MM.1S (cell line): ENCODE measurements at regions not wholly inside any gene's neighbourhood (a gene's known extent, or its start where the extent isn't known, plus 50 kb on each side); places are given as distances from the start of the nearest gene placed in this dataset.

Experiments
- EZH2 ChIP-seq: fragments of 300-600 bp; sonication (generic); optimal IDR thresholded peaks from 2 replicates; pipeline ENCODE3; 2017; ENCODE audit warnings: low read depth, mild to moderate bottlenecking, antibody characterized with exemption, low read length, mixed read lengths
- TF ChIP-seq, protein P1 (sequence below): fragments of 300-600 bp; sonication (generic); IDR thresholded peaks from 2 replicates; pipeline ENCODE4 v1.5.1; 2016; ENCODE audit warnings: antibody characterized with exemption, low read length, mixed read lengths

DNA sequence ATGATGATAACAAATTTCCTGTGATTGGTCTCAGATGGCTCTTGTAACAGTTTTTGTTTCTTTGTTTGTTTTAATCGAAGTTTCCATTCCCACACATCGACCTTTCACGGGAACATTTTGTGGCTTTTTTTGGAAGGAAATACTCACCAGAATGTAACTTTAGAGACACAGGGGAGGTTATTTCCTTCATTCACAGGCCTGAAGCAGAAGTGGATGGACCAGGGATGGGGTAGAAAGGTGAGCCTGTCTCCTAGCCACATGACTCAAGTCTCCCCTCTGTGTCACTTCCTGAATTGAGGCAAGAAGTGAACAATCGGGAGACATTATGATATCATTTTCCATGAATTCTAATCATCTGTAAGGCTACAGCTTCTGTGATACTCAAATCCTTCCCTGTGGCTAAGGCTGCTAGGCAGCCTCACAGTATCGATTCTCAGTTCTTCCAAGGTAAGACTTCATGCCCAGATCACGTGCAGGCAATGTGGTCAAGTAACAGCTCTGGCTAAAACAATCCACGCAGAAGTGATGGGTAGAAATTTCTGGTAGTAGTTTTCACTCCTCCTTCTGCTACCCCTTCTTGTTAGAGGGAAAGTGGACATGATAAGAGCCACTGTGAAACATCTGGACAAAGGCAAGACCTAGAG, 203.9 kb upstream of the NEBL start:
- TF ChIP-seq, protein P1, sequence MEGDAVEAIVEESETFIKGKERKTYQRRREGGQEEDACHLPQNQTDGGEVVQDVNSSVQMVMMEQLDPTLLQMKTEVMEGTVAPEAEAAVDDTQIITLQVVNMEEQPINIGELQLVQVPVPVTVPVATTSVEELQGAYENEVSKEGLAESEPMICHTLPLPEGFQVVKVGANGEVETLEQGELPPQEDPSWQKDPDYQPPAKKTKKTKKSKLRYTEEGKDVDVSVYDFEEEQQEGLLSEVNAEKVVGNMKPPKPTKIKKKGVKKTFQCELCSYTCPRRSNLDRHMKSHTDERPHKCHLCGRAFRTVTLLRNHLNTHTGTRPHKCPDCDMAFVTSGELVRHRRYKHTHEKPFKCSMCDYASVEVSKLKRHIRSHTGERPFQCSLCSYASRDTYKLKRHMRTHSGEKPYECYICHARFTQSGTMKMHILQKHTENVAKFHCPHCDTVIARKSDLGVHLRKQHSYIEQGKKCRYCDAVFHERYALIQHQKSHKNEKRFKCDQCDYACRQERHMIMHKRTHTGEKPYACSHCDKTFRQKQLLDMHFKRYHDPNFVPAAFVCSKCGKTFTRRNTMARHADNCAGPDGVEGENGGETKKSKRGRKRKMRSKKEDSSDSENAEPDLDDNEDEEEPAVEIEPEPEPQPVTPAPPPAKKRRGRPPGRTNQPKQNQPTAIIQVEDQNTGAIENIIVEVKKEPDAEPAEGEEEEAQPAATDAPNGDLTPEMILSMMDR: no peak
- TF ChIP-seq EZH2: no peak
